IMR-90 (cell line): ENCODE measurements at regions not wholly inside any gene's neighbourhood (a gene's known extent, or its start where the extent isn't known, plus 50 kb on each side); places are given as distances from the start of the nearest gene placed in this dataset.

Experiments used
- ATAC-seq: fragments of 200-7000 bp; cut with Tn5 transposase; 2 replicates; pipeline ENCODE4 v1.9.1; 2020; ENCODE audit warnings: low read depth, mild to moderate bottlenecking, moderate library complexity
- BruUV-seq: library from RNA; stranded (reverse); fragments of 400-500 nt; replicated peaks from 2 replicates; lab custom pipeline; 2021; lab: Mats Ljungman, UMichigan
- CTCF ChIA-PET: fragments of 300-600 bp; formaldehyde crosslinking; extraction: SDS; loops from one replicate; lab custom pipeline; 2021; ENCODE audit warnings: antibody characterized with exemption; lab: Yijun Ruan, JAX
- POLR2A ChIA-PET: fragments of 300-600 bp; sonication (Branson Sonifier 250); formaldehyde crosslinking; loops from one replicate; lab custom pipeline; 2022; ENCODE audit warnings: antibody characterized with exemption; ENCODE audit not compliant: unreplicated experiment; lab: Charles Lee
- DNase-seq: peaks from one replicate; pipeline ENCODE4 v3.0.0; 2013
- H2AFZ ChIP-seq: replicated peaks from 2 replicates; pipeline ENCODE3; 2013; ENCODE audit warnings: low read length, mild to moderate bottlenecking; ENCODE audit not compliant: poor library complexity
- H2AK5ac ChIP-seq: 2 replicates; pipeline ENCODE4 v1.6.1; 2013; ENCODE audit warnings: low read depth, low read length, inconsistent platforms
- H2AK9ac ChIP-seq: replicated peaks from 2 replicates; pipeline ENCODE3; 2013; ENCODE audit warnings: mild to moderate bottlenecking, low read depth, low read length, moderate library complexity; ENCODE audit not compliant: poor library complexity
- H2BK120ac ChIP-seq: 2 replicates; pipeline ENCODE4 v1.6.1; 2013; ENCODE audit warnings: low read depth, low read length, inconsistent platforms
- H2BK15ac ChIP-seq: 3 replicates; pipeline ENCODE4 v1.6.1; 2013; ENCODE audit warnings: low read depth, low read length, inconsistent platforms
- H2BK20ac ChIP-seq: 2 replicates; pipeline ENCODE4 v1.6.1; 2013; ENCODE audit warnings: low read depth, mild to moderate bottlenecking, inconsistent platforms, low read length, moderate library complexity
- H2BK5ac ChIP-seq: 2 replicates; pipeline ENCODE4 v1.6.1; 2013; ENCODE audit warnings: mild to moderate bottlenecking, low read depth, low read length, inconsistent platforms; ENCODE audit not compliant: poor library complexity, severe bottlenecking
- H3K14ac ChIP-seq: replicated peaks from 2 replicates; pipeline ENCODE4 v1.6.1; 2013; ENCODE audit warnings: low read depth, low read length, inconsistent platforms
- H3K18ac ChIP-seq: 2 replicates; pipeline ENCODE4 v1.6.1; 2013; ENCODE audit warnings: low read depth, low read length, control low read depth
- H3K23ac ChIP-seq: 2 replicates; pipeline ENCODE4 v1.6.1; 2013; ENCODE audit warnings: low read depth, low read length, inconsistent platforms
- H3K27ac ChIP-seq: 2 replicates; pipeline ENCODE4 v1.5.1; 2013; ENCODE audit warnings: mild to moderate bottlenecking, control low read depth, low read length; ENCODE audit not compliant: insufficient read depth
- H3K27me3 ChIP-seq: 2 replicates; pipeline ENCODE4 v1.6.1; 2013; ENCODE audit warnings: low read length; ENCODE audit not compliant: control insufficient read depth, insufficient read depth
- H3K36me3 ChIP-seq: 2 replicates; pipeline ENCODE4 v1.6.1; 2013; ENCODE audit warnings: low read length, mixed read lengths; ENCODE audit not compliant: control insufficient read depth, insufficient read depth
- H3K4ac ChIP-seq: 2 replicates; pipeline ENCODE4 v1.6.1; 2013; ENCODE audit warnings: low read depth, low read length, inconsistent platforms
- H3K4me1 ChIP-seq: 2 replicates; pipeline ENCODE4 v1.6.1; 2013; ENCODE audit warnings: low read length, mixed read lengths; ENCODE audit not compliant: control insufficient read depth, insufficient read depth
- H3K4me2 ChIP-seq: 2 replicates; pipeline ENCODE4 v1.6.1; 2013; ENCODE audit warnings: low read depth, mild to moderate bottlenecking, control low read depth, low read length, moderate library complexity
- H3K4me3 ChIP-seq: 2 replicates; pipeline ENCODE4 v1.5.1; 2013; ENCODE audit warnings: low read depth, mild to moderate bottlenecking, control low read depth, low read length, moderate library complexity; ENCODE audit not compliant: insufficient read depth
- H3K56ac ChIP-seq: 2 replicates; pipeline ENCODE4 v1.6.1; 2013; ENCODE audit warnings: low read length, inconsistent platforms; ENCODE audit not compliant: insufficient read depth; ENCODE audit errors: extremely low read depth
- H3K79me1 ChIP-seq, 2 experiments: 2 replicates each; pipeline ENCODE4 v1.6.1; 2013; ENCODE audit warnings: low read length in 2 of 2, inconsistent platforms in 1 of 2, low read depth in 1 of 2
- H3K9ac ChIP-seq: 2 replicates; pipeline ENCODE4 v1.6.1; 2013; ENCODE audit warnings: low read depth, low read length, control low read depth
- H3K9me1 ChIP-seq: 2 replicates; pipeline ENCODE4 v1.6.1; 2013; ENCODE audit warnings: low read length, inconsistent platforms; ENCODE audit not compliant: insufficient read depth
- H3K9me3 ChIP-seq: 2 replicates; pipeline ENCODE4 v1.6.1; 2013; ENCODE audit warnings: low read length; ENCODE audit not compliant: control insufficient read depth, insufficient read depth
- H4K20me1 ChIP-seq: 2 replicates; pipeline ENCODE4 v1.6.1; 2013; ENCODE audit warnings: low read length, inconsistent platforms; ENCODE audit not compliant: insufficient read depth
- H4K5ac ChIP-seq: 2 replicates; pipeline ENCODE4 v1.6.1; 2013; ENCODE audit warnings: mild to moderate bottlenecking, low read depth, low read length, control low read depth
- H4K8ac ChIP-seq, 2 experiments: 2 replicates each; pipeline ENCODE4 v1.6.1; 2013; ENCODE audit warnings: low read depth in 2 of 2, low read length in 2 of 2, control low read depth in 1 of 2, inconsistent platforms in 1 of 2
- H4K91ac ChIP-seq: 2 replicates; pipeline ENCODE4 v1.6.1; 2013; ENCODE audit warnings: low read depth, low read length, inconsistent platforms; ENCODE audit not compliant: insufficient read depth
- BHLHE40 ChIP-seq: fragments of 150-350 bp; IDR thresholded peaks from 2 replicates; pipeline ENCODE4 v1.6.1; 2016; ENCODE audit warnings: mild to moderate bottlenecking, low read depth, low read length
- CEBPB ChIP-seq: IDR thresholded peaks from 2 replicates; pipeline ENCODE4 v1.6.1; 2012; ENCODE audit warnings: low read depth, low read length, improper control_type of control experiment
- CHD1 ChIP-seq: IDR thresholded peaks from 2 replicates; pipeline ENCODE4 v1.6.1; 2012; ENCODE audit warnings: low read depth, low read length, improper control_type of control experiment
- CTCF ChIP-seq: conservative IDR thresholded peaks from 2 replicates; pipeline ENCODE4 v1.5.1; 2012; ENCODE audit warnings: mild to moderate bottlenecking, low read depth, low read length, improper control_type of control experiment
- ELK1 ChIP-seq: fragments of 150-350 bp; IDR thresholded peaks from 2 replicates; pipeline ENCODE4 v1.6.1; 2016; ENCODE audit warnings: low read depth, mild to moderate bottlenecking, low read length, moderate library complexity, borderline replicate concordance
- FOS ChIP-seq: fragments of 150-350 bp; IDR thresholded peaks from 2 replicates; pipeline ENCODE4 v1.6.1; 2016; ENCODE audit warnings: low read depth, low read length
- MAFK ChIP-seq: IDR thresholded peaks from 2 replicates; pipeline ENCODE4 v1.6.1; 2012; ENCODE audit warnings: low read depth, low read length, improper control_type of control experiment
- MAZ ChIP-seq: IDR thresholded peaks from 2 replicates; pipeline ENCODE4 v1.6.1; 2012; ENCODE audit warnings: low read depth, mild to moderate bottlenecking, low read length, improper control_type of control experiment, moderate library complexity, borderline replicate concordance
- MXI1 ChIP-seq: IDR thresholded peaks from 2 replicates; pipeline ENCODE4 v1.6.1; 2012; ENCODE audit warnings: low read depth, mild to moderate bottlenecking, low read length, moderate library complexity, borderline replicate concordance
- NFE2L2 ChIP-seq: fragments of 150-350 bp; IDR thresholded peaks from 2 replicates; pipeline ENCODE4 v1.6.1; 2016; ENCODE audit warnings: low read depth, mild to moderate bottlenecking, low read length
- POLR2A ChIP-seq: IDR thresholded peaks from 2 replicates; pipeline ENCODE4 v1.6.1; 2012; ENCODE audit warnings: mild to moderate bottlenecking, low read depth, low read length
- RAD21 ChIP-seq: IDR thresholded peaks from 2 replicates; pipeline ENCODE4 v1.6.1; 2012; ENCODE audit warnings: low read length, improper control_type of control experiment
- RFX5 ChIP-seq: IDR thresholded peaks from 2 replicates; pipeline ENCODE4 v1.8.0; 2012; ENCODE audit warnings: low read depth, mild to moderate bottlenecking, low read length, moderate library complexity
- SMC3 ChIP-seq: fragments of 150-350 bp; IDR thresholded peaks from 2 replicates; pipeline ENCODE4 v1.6.1; 2016; ENCODE audit warnings: low read depth, mild to moderate bottlenecking, antibody characterized with exemption, low read length, moderate library complexity
- USF2 ChIP-seq: fragments of 150-350 bp; IDR thresholded peaks from 2 replicates; pipeline ENCODE4 v1.6.1; 2017; ENCODE audit warnings: mild to moderate bottlenecking, antibody characterized with exemption, low read length, low read depth
- WGBS, 2 experiments: methylation state at CpG; one replicate each; pipeline versions ENCODE4 v1.1.5 to v1.1.7; 2013; ENCODE audit warnings: missing lambda C conversion rate in 2 of 2; ENCODE audit not compliant: insufficient read length in 1 of 2; ENCODE audit errors: extremely low coverage in 2 of 2; 5-methylcytosine and 5-hydroxymethylcytosine counted together
- dilution Hi-C: fragments of 300-500 bp; cut with HindIII; formaldehyde crosslinking; loops from one replicate; pipeline ENCODE4 v1.14.3; 2018; ENCODE audit warnings: low sequenced_read_pairs; ENCODE audit not compliant: unreplicated experiment
- in situ Hi-C: fragments of 300-500 bp; cut with MboI; formaldehyde crosslinking; loops from 3 replicates; pipeline ENCODE4 v1.14.3; 2019; ENCODE audit warnings: low sequenced_read_pairs, inconsistent platforms, mixed read lengths
- intact Hi-C: fragments of 100-400 bp; cut with micrococcal nuclease; formaldehyde crosslinking; loops from 2 replicates; pipeline ENCODE4 v1.10.0; 2022

GRCh38 chr9:79193001-79193400 lies 378.8 kb upstream of the TLE4 start:
- Histone ChIP-seq H2BK5ac (peak overlapping the region; percentile 72), H3K36me3 (no peaks in the 10 kb centered on the region), H3K18ac (peak overlapping the region; percentile 67; the same call in 1 of the 2 replicates), H4K91ac (no peak overlapping the region), H3K4ac (no peak overlapping the region; the same call in 1 of the 2 replicates), H2BK15ac (peak overlapping the region; percentile 60; the same call in 2 of the 3 replicates), H3K27ac (no peak overlapping the region), H3K56ac (no peak overlapping the region), H3K4me3 (no peak overlapping the region), H3K27me3 (no peaks in the 10 kb centered on the region), H3K4me2 (peak overlapping the region; percentile 23; the same call in 1 of the 2 replicates), H3K9ac (no peak overlapping the region), H2BK120ac (peak overlapping the region; percentile 82; the same call in 1 of the 2 replicates), H3K23ac (no peak overlapping the region), H3K79me1 (no peaks in the 10 kb centered on the region), H4K20me1 (no peaks in the 10 kb centered on the region), H3K9me3 (no peaks in the 10 kb centered on the region), H3K14ac (no peak overlapping the region), H4K5ac (no peak overlapping the region; the same call in 1 of the 2 replicates), H2AK5ac (no peak overlapping the region), H3K4me1 (peaks cover 17% of the 10 kb centered on the region), H4K8ac (no peak overlapping the region), H2BK20ac (peak overlapping the region; percentile 82), H3K9me1 (peaks cover 14% of the 10 kb centered on the region; the same call in 1 of the 2 replicates), H2AFZ (no peak overlapping the region), H2AK9ac (no peak overlapping the region)
- in situ Hi-C loops (loop anchor here (10.0 kb wide), 1 partner anchor 382 kb away; the partner anchor contains the start of gene TLE4), dilution Hi-C loops (no loop called here), intact Hi-C loops (loop anchor here (5.0 to 10.0 kb wide), 3 partner anchors 168 to 591 kb away; partner anchors contain the start of gene TLE4)
- WGBS, 2 experiments, result no CpG with 5 or more reads among the region's 3 CpGs
- BruUV-seq, result no TSS peak
- CTCF ChIA-PET, result no interaction called here
- ATAC-seq, result peak; percentile 66
- DNase-seq, result peak; percentile 96
- TF ChIP-seq SMC3, result no peak
- no peak for TF ChIP-seq CHD1
- 0 out of 2 replicates have a peak, but pooled peaks have one; percentile 31 for TF ChIP-seq FOS
- TF ChIP-seq USF2, result no peak
- peak; percentile 3; the same call in 1 of the 2 replicates for TF ChIP-seq CEBPB
- TF ChIP-seq NFE2L2, result peak; percentile 20; the same call in 1 of the 2 replicates
- no peak for TF ChIP-seq MAZ
- no peak for TF ChIP-seq RAD21
- no peak for TF ChIP-seq RFX5
- TF ChIP-seq POLR2A, result no peak
- TF ChIP-seq CTCF, result no peak
- TF ChIP-seq MAFK, result peak; percentile 33; the same call in 1 of the 2 replicates
- TF ChIP-seq MXI1, result no peak
- no peak for TF ChIP-seq ELK1
- TF ChIP-seq BHLHE40, result no peak
- POLR2A ChIA-PET, result no interaction called here
